GM21447 (cell line): ENCODE measurements at regions not wholly inside any gene's neighbourhood (a gene's known extent, or its start where the extent isn't known, plus 50 kb on each side); places are given as distances from the start of the nearest gene placed in this dataset.

Source experiments
- ATAC-seq: cut with Tn5 transposase; IDR thresholded peaks from one replicate; pipeline ENCODE4 v1.9.1; 2021; ENCODE audit not compliant: unreplicated experiment

GRCh38 chr3:159853506-159853864 lies 135.2 kb upstream of the IL12A start:
- no peak for ATAC-seq

GRCh38 chr3:159854500-159855124 lies 134.0 kb upstream of the IL12A start:
- ATAC-seq = no peak

GRCh38 chr3:159855599-159856346 lies 132.9 kb upstream of the IL12A start:
- no peak for ATAC-seq

GRCh38 chr3:159856590-159857104 lies 132.0 kb upstream of the IL12A start:
- no peak for ATAC-seq

GRCh38 chr3:159857840-159858239 lies 130.8 kb upstream of the IL12A start:
- ATAC-seq = no peak

GRCh38 chr3:159858650-159859049 lies 130.0 kb upstream of the IL12A start:
- no peak for ATAC-seq

GRCh38 chr3:159859424-159859823 lies 129.2 kb upstream of the IL12A start:
- ATAC-seq = no peak

GRCh38 chr3:159859836-159860235 lies 128.8 kb upstream of the IL12A start:
- no peak for ATAC-seq

- peak; percentile 40 for ATAC-seq
Measured at GRCh38 chr3:159860269-159861116, 128.1 kb upstream of the IL12A start.

GRCh38 chr3:159861369-159861987 lies 127.2 kb upstream of the IL12A start:
- ATAC-seq = peak; percentile 74

GRCh38 chr3:159865041-159865579 lies 123.5 kb upstream of the IL12A start:
- ATAC-seq = no peak

GRCh38 chr3:159866201-159866746 lies 122.4 kb upstream of the IL12A start:
- ATAC-seq = no peak

GRCh38 chr3:159867372-159867771 lies 121.3 kb upstream of the IL12A start:
- no peak for ATAC-seq

GRCh38 chr3:159870723-159871122 lies 117.9 kb upstream of the IL12A start:
- no peak for ATAC-seq

GRCh38 chr3:159872374-159873109 lies 116.1 kb upstream of the IL12A start:
- no peak for ATAC-seq

- ATAC-seq = no peak
Measured at GRCh38 chr3:159875116-159875515, 113.5 kb upstream of the IL12A start.

- ATAC-seq = no peak
Measured at GRCh38 chr3:159877924-159878323, 110.7 kb upstream of the IL12A start.

- no peak for ATAC-seq
Measured at GRCh38 chr3:159879146-159879545, 109.5 kb upstream of the IL12A start.

GRCh38 chr3:159879598-159879997 lies 109.0 kb upstream of the IL12A start:
- ATAC-seq = no peak

GRCh38 chr3:159881208-159881607 lies 107.4 kb upstream of the IL12A start:
- no peak for ATAC-seq
